Prostate gland (tissue), 2 donors: ENCODE measurements at regions not wholly inside any gene's neighbourhood (a gene's known extent, or its start where the extent isn't known, plus 50 kb on each side); places are given as distances from the start of the nearest gene placed in this dataset.

ENCODE experiments used
- POLR2A ChIP-seq: fragments of 450-650 bp; IDR thresholded peaks from one replicate; pipeline ENCODE4 v1.6.1; 2016; ENCODE audit warnings: antibody characterized with exemption, mild to moderate bottlenecking
- POLR2AphosphoS5 ChIP-seq: sonication (generic); formaldehyde crosslinking; IDR thresholded peaks from one replicate; pipeline ENCODE4 v1.6.1; 2017; ENCODE audit warnings: antibody characterized with exemption
- TF ChIP-seq, protein P1 (sequence below), 4 experiments: fragments of 200-600 bp in 2 of 4; fragments of 450-650 bp in 2 of 4; sonication (generic) in 2 of 4; IDR thresholded peaks; 1 replicate in 3 of 4; 2 replicates in 1 of 4; pipeline ENCODE4 v1.5.1; 2016 to 2019; ENCODE audit warnings: antibody characterized with exemption in 4 of 4, mild to moderate bottlenecking in 2 of 4, moderate library complexity in 2 of 4

- TF ChIP-seq, protein P1, sequence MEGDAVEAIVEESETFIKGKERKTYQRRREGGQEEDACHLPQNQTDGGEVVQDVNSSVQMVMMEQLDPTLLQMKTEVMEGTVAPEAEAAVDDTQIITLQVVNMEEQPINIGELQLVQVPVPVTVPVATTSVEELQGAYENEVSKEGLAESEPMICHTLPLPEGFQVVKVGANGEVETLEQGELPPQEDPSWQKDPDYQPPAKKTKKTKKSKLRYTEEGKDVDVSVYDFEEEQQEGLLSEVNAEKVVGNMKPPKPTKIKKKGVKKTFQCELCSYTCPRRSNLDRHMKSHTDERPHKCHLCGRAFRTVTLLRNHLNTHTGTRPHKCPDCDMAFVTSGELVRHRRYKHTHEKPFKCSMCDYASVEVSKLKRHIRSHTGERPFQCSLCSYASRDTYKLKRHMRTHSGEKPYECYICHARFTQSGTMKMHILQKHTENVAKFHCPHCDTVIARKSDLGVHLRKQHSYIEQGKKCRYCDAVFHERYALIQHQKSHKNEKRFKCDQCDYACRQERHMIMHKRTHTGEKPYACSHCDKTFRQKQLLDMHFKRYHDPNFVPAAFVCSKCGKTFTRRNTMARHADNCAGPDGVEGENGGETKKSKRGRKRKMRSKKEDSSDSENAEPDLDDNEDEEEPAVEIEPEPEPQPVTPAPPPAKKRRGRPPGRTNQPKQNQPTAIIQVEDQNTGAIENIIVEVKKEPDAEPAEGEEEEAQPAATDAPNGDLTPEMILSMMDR (IDR thresholded peaks at IDR 0.05), result no peak
- no peak for TF ChIP-seq POLR2A
- no peak for TF ChIP-seq POLR2AphosphoS5
Observed at GRCh38 chr1:25090707-25091422, 141.4 kb downstream of the SYF2 start.
